Natural killer cell (primary cell): ENCODE measurements at regions not wholly inside any gene's neighbourhood (a gene's known extent, or its start where the extent isn't known, plus 50 kb on each side); places are given as distances from the start of the nearest gene placed in this dataset.

Experiments
- ATAC-seq, 3 donors: fragments of 150-1000 bp in 2 of 3; fragments of 200-7000 bp in 1 of 3; cut with Tn5 transposase; 1 replicate in 1 of 3; 2 replicates in 2 of 3; pipeline ENCODE4 v1.10.0; 2021; ENCODE audit warnings: mild to moderate bottlenecking in 2 of 3, moderate library complexity in 2 of 3
- DNase-seq, 2 donors: peaks; one replicate each; pipeline versions ENCODE4 v3.0.0 to v3.0.0-alpha.2; 2013 to 2021; ENCODE audit warnings: mixed read lengths in 1 of 2
- H3K27ac ChIP-seq: one replicate; pipeline ENCODE4 v1.5.1; 2013; ENCODE audit warnings: mild to moderate bottlenecking, low read length
- H3K27me3 ChIP-seq: one replicate; pipeline ENCODE4 v1.6.1; 2013; ENCODE audit warnings: low read length; ENCODE audit not compliant: control insufficient read depth, insufficient read depth
- H3K36me3 ChIP-seq: one replicate; pipeline ENCODE4 v1.6.1; 2013; ENCODE audit warnings: low read length; ENCODE audit not compliant: control insufficient read depth, insufficient read depth
- H3K4me1 ChIP-seq: one replicate; pipeline ENCODE4 v1.6.1; 2013; ENCODE audit warnings: low read length; ENCODE audit not compliant: control insufficient read depth, insufficient read depth
- H3K4me3 ChIP-seq: one replicate; pipeline ENCODE4 v1.5.1; 2013; ENCODE audit warnings: low read length
- H3K9me3 ChIP-seq: one replicate; pipeline ENCODE4 v1.6.1; 2013; ENCODE audit warnings: low read length; ENCODE audit not compliant: control insufficient read depth, insufficient read depth
- H3K27ac Mint-ChIP-seq, 2 donors: one replicate each; pipeline ENCODE4 v1.8.0; 2022; ENCODE audit warnings: mild to moderate bottlenecking in 2 of 2, mixed read lengths in 2 of 2, moderate library complexity in 1 of 2
- H3K27me3 Mint-ChIP-seq, 2 donors: one replicate each; pipeline ENCODE4 v1.8.0; 2022; ENCODE audit warnings: low read depth in 2 of 2, mixed read lengths in 2 of 2
- H3K36me3 Mint-ChIP-seq: one replicate; pipeline ENCODE4 v1.8.0; 2022; ENCODE audit warnings: mixed read lengths
- H3K4me1 Mint-ChIP-seq, 2 donors: one replicate each; pipeline ENCODE4 v1.8.0; 2022; ENCODE audit warnings: mixed read lengths in 2 of 2
- H3K4me3 Mint-ChIP-seq: one replicate; pipeline ENCODE4 v1.8.0; 2022; ENCODE audit warnings: mild to moderate bottlenecking, moderate library complexity, mixed read lengths
- H3K9me3 Mint-ChIP-seq, 2 donors: one replicate each; pipeline ENCODE4 v1.8.0; 2022; ENCODE audit warnings: mixed read lengths in 2 of 2
- CTCF ChIP-seq: fragments of 200-600 bp; IDR thresholded peaks from one replicate; pipeline ENCODE4 v1.8.0; 2022; ENCODE audit warnings: antibody characterized with exemption
- WGBS: methylation state at CpG from one replicate; pipeline ENCODE4 v1.1.7; 2013; ENCODE audit warnings: missing lambda C conversion rate; ENCODE audit not compliant: insufficient coverage; 5-methylcytosine and 5-hydroxymethylcytosine counted together
- intact Hi-C: fragments of 100-400 bp; cut with micrococcal nuclease; formaldehyde crosslinking; loops from one replicate; pipeline ENCODE4 v1.14.2; 2022

DNA sequence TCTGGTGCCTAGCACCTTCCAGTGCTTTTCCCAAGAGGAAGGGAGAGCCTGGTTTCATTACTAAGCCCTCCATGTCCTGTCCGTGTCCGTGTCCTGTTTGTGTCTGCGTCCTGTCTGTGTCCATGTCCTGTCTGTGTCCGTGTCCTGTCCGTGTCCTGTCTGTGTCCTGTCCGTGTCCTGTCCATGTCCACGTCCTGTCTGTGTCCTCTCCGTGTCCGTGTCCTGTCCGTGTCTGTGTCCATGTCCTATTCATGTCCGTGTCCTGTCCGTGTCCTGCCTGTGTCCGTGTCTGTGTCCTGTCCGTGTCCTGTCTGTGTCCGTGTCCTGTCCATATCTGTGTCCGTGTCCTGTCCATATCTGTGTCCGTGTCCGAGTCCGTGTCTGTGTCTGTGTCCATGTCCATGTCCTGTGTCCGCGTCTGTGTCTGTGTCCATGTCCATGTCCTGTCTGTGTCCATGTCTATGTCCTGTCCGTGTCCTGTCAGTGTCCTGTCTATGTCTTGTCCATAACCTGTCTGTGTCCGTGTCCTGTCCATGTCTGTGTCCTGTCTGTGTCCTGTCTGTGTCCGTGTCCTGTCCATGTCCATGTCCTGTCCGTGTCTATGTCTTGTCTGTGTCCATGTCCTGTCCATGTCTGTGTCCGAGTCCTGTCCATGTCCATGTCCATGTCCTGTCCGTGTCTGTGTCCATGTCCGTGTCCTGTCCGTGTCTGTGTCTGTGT, 54.4 kb upstream of the BHLHE23 start:
- H3K27me3 ChIP-seq, result no peaks in the 10 kb centered on the region
- H3K9me3 ChIP-seq, result no peaks in the 10 kb centered on the region
- peaks cover 0 to 6% of the 10 kb centered on the region in 2 donors for H3K27me3 Mint-ChIP-seq
- H3K9me3 Mint-ChIP-seq, result no peaks in the 10 kb centered on the region
- ATAC-seq (no peak), DNase-seq (no peak)
- intact Hi-C loops, result no loop called here
- H3K27ac ChIP-seq, result no peak overlapping the region
- no peak overlapping the region for H3K4me3 ChIP-seq
- peaks cover 5% of the 10 kb centered on the region for H3K4me1 ChIP-seq
- no peak overlapping the region for H3K27ac Mint-ChIP-seq
- 95% methylated on average over 29 of the region's 29 CpGs for WGBS
- H3K4me1 Mint-ChIP-seq, result no peaks in the 10 kb centered on the region
- H3K4me3 Mint-ChIP-seq, result no peak overlapping the region
- H3K36me3 Mint-ChIP-seq, result no peaks in the 10 kb centered on the region
- TF ChIP-seq CTCF, result no peak
- no peaks in the 10 kb centered on the region for H3K36me3 ChIP-seq

GRCh38 chr20:63060057-63060991, 53.6 kb upstream of the BHLHE23 start:
- no peak overlapping the region for H3K27ac Mint-ChIP-seq
- no peak overlapping the region for H3K4me3 ChIP-seq

DNA sequence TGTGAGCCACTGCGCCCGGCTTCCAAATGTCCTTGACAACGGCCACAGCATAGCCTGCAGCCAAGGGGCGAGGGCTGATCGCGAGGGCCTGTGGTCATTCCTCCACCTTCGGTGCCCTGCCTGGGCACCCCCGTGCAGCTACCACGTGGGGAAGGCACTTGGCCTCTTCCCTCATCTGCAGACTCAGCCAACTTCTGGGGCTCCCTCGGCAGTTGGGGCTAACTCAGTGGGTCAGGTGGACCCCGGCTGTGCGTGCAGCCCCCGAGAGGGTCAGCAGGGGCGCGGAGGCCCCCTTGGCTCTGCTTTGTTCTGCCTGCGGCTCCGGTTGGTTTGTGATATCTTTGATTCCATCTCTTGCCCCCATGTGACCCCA, 52.9 kb upstream of the BHLHE23 start:
- H3K4me3 ChIP-seq, result no peak overlapping the region
- 88% methylated on average over 17 of the region's 17 CpGs for WGBS
- peaks cover 0 to 6% of the 10 kb centered on the region in 2 donors for H3K27me3 Mint-ChIP-seq
- H3K4me3 Mint-ChIP-seq, result no peak overlapping the region
- no peaks in the 10 kb centered on the region for H3K9me3 Mint-ChIP-seq
- no peak overlapping the region for H3K27ac ChIP-seq
- no peak for ATAC-seq
- H3K4me1 Mint-ChIP-seq, result no peaks in the 10 kb centered on the region
- no peak for TF ChIP-seq CTCF
- H3K27me3 ChIP-seq, result no peaks in the 10 kb centered on the region
- H3K4me1 ChIP-seq, result peaks cover 7% of the 10 kb centered on the region
- H3K9me3 ChIP-seq, result no peaks in the 10 kb centered on the region
- no peak for DNase-seq
- intact Hi-C loops, result loop anchor here (5.0 kb wide), 2 partner anchors 123 to 323 kb away; no protein-coding TSS in a partner anchor
- H3K36me3 Mint-ChIP-seq, result no peaks in the 10 kb centered on the region
- H3K36me3 ChIP-seq, result no peaks in the 10 kb centered on the region
- H3K27ac Mint-ChIP-seq, result no peak overlapping the region

More at GRCh38 chr20:63060057-63060991, 53.6 kb upstream of the BHLHE23 start:
- H3K4me1 ChIP-seq, result peaks cover 7% of the 10 kb centered on the region
- no peaks in the 10 kb centered on the region for H3K9me3 Mint-ChIP-seq
- H3K27me3 Mint-ChIP-seq, result peaks cover 0 to 6% of the 10 kb centered on the region in 2 donors
- H3K36me3 ChIP-seq, result no peaks in the 10 kb centered on the region
- H3K27me3 ChIP-seq, result no peaks in the 10 kb centered on the region
- TF ChIP-seq CTCF, result no peak
- ATAC-seq, result no peak
- intact Hi-C loops, result no loop called here
- no peaks in the 10 kb centered on the region for H3K4me1 Mint-ChIP-seq
- DNase-seq, result no peak
- WGBS, result 76% methylated on average over 23 of the region's 23 CpGs
- H3K27ac ChIP-seq, result no peak overlapping the region
- H3K4me3 Mint-ChIP-seq, result no peak overlapping the region
- no peaks in the 10 kb centered on the region for H3K36me3 Mint-ChIP-seq
- H3K9me3 ChIP-seq, result no peaks in the 10 kb centered on the region
